ENCODE measurements at regions not wholly inside any gene's neighbourhood (a gene's known extent, or its start where the extent isn't known, plus 50 kb on each side); places are given as distances from the start of the nearest gene placed in this dataset.

DNA sequence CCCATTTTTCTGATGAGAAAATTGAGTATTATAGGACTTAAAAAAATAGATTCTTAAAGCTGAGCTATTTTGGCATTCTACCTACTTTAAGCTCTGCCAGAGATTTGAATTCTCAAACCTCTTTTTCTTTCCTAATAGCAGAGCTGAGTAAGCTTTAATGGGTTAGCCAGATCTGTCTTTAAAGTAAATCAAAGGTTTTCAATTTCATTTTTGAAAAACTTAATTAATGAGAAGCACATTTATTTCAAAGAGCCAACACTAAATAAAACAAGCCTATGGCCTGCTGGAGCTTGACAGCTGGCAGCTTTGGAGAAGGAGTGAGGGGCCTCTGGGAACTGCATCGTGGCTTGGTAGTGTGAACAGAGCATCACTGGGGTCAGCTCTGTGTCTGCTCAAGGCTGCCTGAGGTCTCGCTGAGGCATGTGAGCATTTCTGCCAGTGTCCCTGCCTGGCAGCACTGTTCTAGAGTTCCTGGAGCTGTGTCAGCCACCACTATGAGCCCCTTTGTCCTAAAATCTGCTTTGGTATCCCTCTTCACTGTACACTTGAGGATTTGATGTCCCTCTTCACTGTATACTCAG lies 50.4 kb upstream of the PRSS23 start:
- Histone ChIP-seq H3K27ac (ENCODE audit: low read depth, low read length) (no peak overlapping the region), H3K4me1 (ENCODE audit: control insufficient read depth in 2 of 2, insufficient read depth in 2 of 2, low read length in 2 of 2) (no peaks in the 10 kb centered on the region), H3K36me3 (ENCODE audit: control insufficient read depth in 2 of 3, insufficient read depth in 3 of 3, low read length in 3 of 3) (no peaks in the 10 kb centered on the region), H3K27me3 (ENCODE audit: control insufficient read depth in 2 of 2, insufficient read depth in 2 of 2, low read length in 2 of 2) (no peaks in the 10 kb centered on the region), H3K9me3 (ENCODE audit: control insufficient read depth in 2 of 3, low read length in 3 of 3) (no peaks in the 10 kb centered on the region), H3K4me3 (ENCODE audit: low read length) (no peak overlapping the region)
- POLR2A ChIA-PET = no interaction called here
- no peak for DNase-seq
- H3K36me3 Mint-ChIP-seq = no peaks in the 10 kb centered on the region
- intact Hi-C loops (cut with micrococcal nuclease) = no loop called here
- no peaks in the 10 kb centered on the region for H3K4me1 Mint-ChIP-seq
- H3K9me3 Mint-ChIP-seq = peaks cover 0 to 2% (median 0%) of the 10 kb centered on the region in 11 donors
- H3K27ac Mint-ChIP-seq = no peak overlapping the region
- CTCF ChIA-PET = no interaction called here
- H3K4me3 Mint-ChIP-seq = no peak overlapping the region
- no peak for ATAC-seq
- peaks cover 0 to 12% (median 10%) of the 10 kb centered on the region in 5 donors for H3K27me3 Mint-ChIP-seq

DNA sequence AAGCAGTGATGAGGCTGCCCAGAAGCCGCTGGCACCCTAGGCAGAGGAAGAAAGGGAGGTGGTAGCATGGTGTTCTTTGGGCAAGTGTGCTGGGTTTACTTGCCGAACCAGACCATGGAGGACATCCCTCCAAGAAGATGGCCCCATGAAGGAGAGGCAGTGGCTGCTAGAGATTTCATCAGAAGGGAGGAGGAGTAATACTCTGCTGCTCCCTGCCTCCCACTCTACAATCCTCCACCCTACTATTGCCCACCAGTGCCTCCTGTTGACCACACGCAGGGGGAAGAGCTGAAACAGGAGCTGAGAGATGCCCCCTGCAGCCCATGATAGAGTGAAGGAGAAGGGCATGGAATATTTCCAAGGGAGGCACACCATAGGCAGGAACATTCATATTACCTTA lies 51.0 kb upstream of the PRSS23 start:
- peaks cover 0 to 14% (median 10%) of the 10 kb centered on the region in 5 donors for H3K27me3 Mint-ChIP-seq
- no peak for ATAC-seq

DNA sequence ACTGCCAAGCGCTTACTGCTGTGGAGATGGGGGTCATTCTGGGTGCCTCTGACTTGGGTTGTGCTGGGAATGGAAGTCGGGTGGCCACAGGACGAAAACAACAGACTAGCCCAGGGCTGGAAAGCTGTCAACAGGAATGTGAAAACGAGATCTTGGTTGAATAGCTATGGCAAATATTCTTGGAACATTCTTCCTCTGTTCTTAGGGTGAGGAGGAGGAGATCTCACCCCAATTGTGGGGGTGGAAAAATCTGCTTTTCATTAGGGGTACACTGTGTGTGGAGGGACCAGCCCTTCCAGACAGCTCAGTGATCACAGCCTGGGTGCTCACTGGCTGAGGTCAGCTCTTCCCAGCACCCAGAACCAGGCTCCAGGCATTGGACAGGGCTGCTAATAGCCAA lies 52.0 kb upstream of the PRSS23 start:
- no peaks in the 10 kb centered on the region for H3K4me1 ChIP-seq (ENCODE audit: control insufficient read depth in 2 of 2, insufficient read depth in 2 of 2, low read length in 2 of 2)
- Mint-ChIP-seq H3K4me1 (peaks cover 0 to 3% (median 0%) of the 10 kb centered on the region in 7 donors), H3K27ac (no peak overlapping the region), H3K4me3 (no peak overlapping the region), H3K27me3 (peaks cover 0 to 14% (median 10%) of the 10 kb centered on the region in 5 donors), H3K36me3 (no peaks in the 10 kb centered on the region), H3K9me3 (peaks cover 0 to 2% (median 0%) of the 10 kb centered on the region in 11 donors)
- no peak for DNase-seq
- ChIA-PET POLR2A (no interaction called here), CTCF (no interaction called here)
- H3K4me3 ChIP-seq (ENCODE audit: low read length) = no peak overlapping the region
- ATAC-seq = no peak
- H3K27ac ChIP-seq (ENCODE audit: low read depth, low read length) = no peak overlapping the region
- no peaks in the 10 kb centered on the region for H3K27me3 ChIP-seq (ENCODE audit: control insufficient read depth in 2 of 2, insufficient read depth in 2 of 2, low read length in 2 of 2)
- intact Hi-C loops (cut with micrococcal nuclease) = no loop called here
- H3K36me3 ChIP-seq (ENCODE audit: control insufficient read depth in 2 of 3, insufficient read depth in 3 of 3, low read length in 3 of 3) = no peaks in the 10 kb centered on the region
- no peaks in the 10 kb centered on the region for H3K9me3 ChIP-seq (ENCODE audit: control insufficient read depth in 2 of 3, low read length in 3 of 3)

More for the DNA sequence above, 51.0 kb upstream of the PRSS23 start:
- Mint-ChIP-seq H3K4me3 (no peak overlapping the region), H3K4me1 (no peaks in the 10 kb centered on the region), H3K27ac (no peak overlapping the region), H3K9me3 (peaks cover 0 to 2% (median 0%) of the 10 kb centered on the region in 11 donors), H3K36me3 (no peaks in the 10 kb centered on the region)
- ChIA-PET CTCF (no interaction called here), POLR2A (no interaction called here)
- Histone ChIP-seq H3K36me3 (ENCODE audit: control insufficient read depth in 2 of 3, insufficient read depth in 3 of 3, low read length in 3 of 3) (no peaks in the 10 kb centered on the region), H3K27ac (ENCODE audit: low read depth, low read length) (no peak overlapping the region), H3K4me3 (ENCODE audit: low read length) (no peak overlapping the region), H3K9me3 (ENCODE audit: control insufficient read depth in 2 of 3, low read length in 3 of 3) (no peaks in the 10 kb centered on the region), H3K4me1 (ENCODE audit: control insufficient read depth in 2 of 2, insufficient read depth in 2 of 2, low read length in 2 of 2) (no peaks in the 10 kb centered on the region), H3K27me3 (ENCODE audit: control insufficient read depth in 2 of 2, insufficient read depth in 2 of 2, low read length in 2 of 2) (no peaks in the 10 kb centered on the region)
- no peak for DNase-seq
- intact Hi-C loops (cut with micrococcal nuclease) = no loop called here

DNA sequence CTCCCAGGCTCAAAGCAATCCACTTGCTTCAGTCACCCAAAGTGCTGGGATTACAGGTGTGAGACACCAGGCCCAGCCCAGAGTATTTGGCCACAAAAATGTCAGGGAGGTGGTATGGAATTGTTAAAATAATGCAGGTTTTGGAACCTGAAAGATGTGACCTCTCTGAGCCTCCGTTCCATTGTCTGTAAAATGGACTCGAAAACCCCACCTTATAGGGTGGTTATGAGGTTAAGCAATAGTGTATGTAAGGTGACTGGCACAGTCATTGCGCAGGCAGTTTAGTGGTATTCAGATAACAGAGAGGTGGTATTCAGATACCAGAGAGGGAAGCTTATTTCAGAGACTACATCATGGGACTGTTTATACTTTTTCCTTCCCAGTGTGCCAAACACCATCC lies 52.5 kb upstream of the PRSS23 start:
- Mint-ChIP-seq H3K36me3 (no peaks in the 10 kb centered on the region), H3K4me3 (no peak overlapping the region), H3K4me1 (peaks cover 0 to 5% (median 0%) of the 10 kb centered on the region in 7 donors), H3K27ac (no peak overlapping the region), H3K27me3 (peaks cover under 1 to 14% (median 10%) of the 10 kb centered on the region in 5 donors), H3K9me3 (peaks cover 0 to 2% (median 0%) of the 10 kb centered on the region in 11 donors)
- Histone ChIP-seq H3K9me3 (ENCODE audit: control insufficient read depth in 2 of 3, low read length in 3 of 3) (no peaks in the 10 kb centered on the region), H3K27me3 (ENCODE audit: control insufficient read depth in 2 of 2, insufficient read depth in 2 of 2, low read length in 2 of 2) (no peaks in the 10 kb centered on the region), H3K36me3 (ENCODE audit: control insufficient read depth in 2 of 3, insufficient read depth in 3 of 3, low read length in 3 of 3) (no peaks in the 10 kb centered on the region), H3K4me1 (ENCODE audit: control insufficient read depth in 2 of 2, insufficient read depth in 2 of 2, low read length in 2 of 2) (no peaks in the 10 kb centered on the region), H3K4me3 (ENCODE audit: low read length) (no peak overlapping the region), H3K27ac (ENCODE audit: low read depth, low read length) (no peak overlapping the region)
- no peak for DNase-seq
- intact Hi-C loops (cut with micrococcal nuclease) = no loop called here
- CTCF ChIA-PET = no interaction called here
- POLR2A ChIA-PET = no interaction called here
- no peak for ATAC-seq

DNA sequence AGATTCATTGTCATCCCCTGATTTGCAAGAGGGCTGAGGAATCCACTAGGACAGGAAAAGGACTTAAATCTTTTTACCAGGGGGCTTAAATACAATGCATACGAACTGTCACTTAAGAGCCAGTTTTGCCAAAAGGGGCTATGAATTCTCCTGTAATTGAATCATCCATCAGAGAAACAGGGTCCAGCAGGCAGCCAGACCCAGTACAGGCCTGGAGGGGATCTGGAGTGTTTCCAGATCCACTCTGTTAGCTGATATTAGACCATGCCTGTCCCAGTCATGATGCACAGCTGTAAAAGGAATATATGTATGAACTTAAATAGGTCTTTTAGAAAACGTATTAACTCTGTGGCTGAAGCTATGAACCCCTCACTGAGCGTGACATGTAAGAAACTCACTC lies 53.8 kb upstream of the PRSS23 start:
- H3K4me1 Mint-ChIP-seq = peaks cover 0 to 5% (median 0%) of the 10 kb centered on the region in 7 donors
- Histone ChIP-seq H3K27me3 (ENCODE audit: control insufficient read depth in 2 of 2, insufficient read depth in 2 of 2, low read length in 2 of 2) (no peaks in the 10 kb centered on the region), H3K27ac (ENCODE audit: low read depth, low read length) (no peak overlapping the region), H3K4me3 (ENCODE audit: low read length) (no peak overlapping the region), H3K4me1 (ENCODE audit: control insufficient read depth in 2 of 2, insufficient read depth in 2 of 2, low read length in 2 of 2) (no peaks in the 10 kb centered on the region), H3K9me3 (ENCODE audit: control insufficient read depth in 2 of 3, low read length in 3 of 3) (no peaks in the 10 kb centered on the region), H3K36me3 (ENCODE audit: control insufficient read depth in 2 of 3, insufficient read depth in 3 of 3, low read length in 3 of 3) (no peaks in the 10 kb centered on the region)
- no peak for DNase-seq
- peaks cover 0 to 2% (median 0%) of the 10 kb centered on the region in 11 donors for H3K9me3 Mint-ChIP-seq
- no peak for ATAC-seq
- intact Hi-C loops (cut with micrococcal nuclease) = no loop called here
- POLR2A ChIA-PET = no interaction called here
- no peak overlapping the region for H3K27ac Mint-ChIP-seq
- H3K36me3 Mint-ChIP-seq = no peaks in the 10 kb centered on the region
- H3K27me3 Mint-ChIP-seq = peaks cover 6 to 14% (median 12%) of the 10 kb centered on the region in 5 donors
- H3K4me3 Mint-ChIP-seq = no peak overlapping the region
- CTCF ChIA-PET = no interaction called here

DNA sequence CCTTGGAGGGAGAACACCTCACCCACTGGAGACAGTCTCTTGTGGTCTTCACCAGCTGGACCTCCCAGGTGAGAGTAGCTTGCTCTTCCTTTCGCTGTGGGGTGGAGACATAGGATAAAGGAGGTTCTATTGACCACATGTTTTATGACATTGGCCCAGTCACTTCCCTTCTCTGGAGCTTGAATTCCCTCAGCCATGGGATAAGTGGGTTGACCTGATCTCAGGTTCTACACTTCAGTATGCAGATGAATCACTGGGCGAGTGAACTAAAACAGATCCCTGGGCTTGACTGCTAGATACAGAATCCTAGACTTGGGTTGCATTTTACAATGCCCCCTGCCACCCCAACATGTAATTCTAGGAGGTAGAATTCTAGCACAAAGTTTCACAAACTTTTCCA lies 54.8 kb upstream of the PRSS23 start:
- Histone ChIP-seq H3K4me3 (ENCODE audit: low read length) (no peak overlapping the region), H3K27ac (ENCODE audit: low read depth, low read length) (no peak overlapping the region), H3K4me1 (ENCODE audit: control insufficient read depth in 2 of 2, insufficient read depth in 2 of 2, low read length in 2 of 2) (no peaks in the 10 kb centered on the region), H3K9me3 (ENCODE audit: control insufficient read depth in 2 of 3, low read length in 3 of 3) (no peaks in the 10 kb centered on the region), H3K36me3 (ENCODE audit: control insufficient read depth in 2 of 3, insufficient read depth in 3 of 3, low read length in 3 of 3) (no peaks in the 10 kb centered on the region), H3K27me3 (ENCODE audit: control insufficient read depth in 2 of 2, insufficient read depth in 2 of 2, low read length in 2 of 2) (no peaks in the 10 kb centered on the region)
- ChIA-PET CTCF (no interaction called here), POLR2A (no interaction called here)
- Mint-ChIP-seq H3K4me1 (peaks cover 0 to 5% (median 0%) of the 10 kb centered on the region in 7 donors), H3K36me3 (no peaks in the 10 kb centered on the region), H3K27ac (no peak overlapping the region), H3K9me3 (peaks cover 0 to 2% (median 0%) of the 10 kb centered on the region in 11 donors), H3K4me3 (no peak overlapping the region), H3K27me3 (peaks cover 6 to 14% (median 6%) of the 10 kb centered on the region in 5 donors)
- intact Hi-C loops (cut with micrococcal nuclease) = no loop called here
- no peak for ATAC-seq
- DNase-seq = no peak

All from naive thymus-derived CD4-positive, alpha-beta T cell (primary cell).